ENCODE measurements at regions not wholly inside any gene's neighbourhood (a gene's known extent, or its start where the extent isn't known, plus 50 kb on each side); places are given as distances from the start of the nearest gene placed in this dataset.

DNA sequence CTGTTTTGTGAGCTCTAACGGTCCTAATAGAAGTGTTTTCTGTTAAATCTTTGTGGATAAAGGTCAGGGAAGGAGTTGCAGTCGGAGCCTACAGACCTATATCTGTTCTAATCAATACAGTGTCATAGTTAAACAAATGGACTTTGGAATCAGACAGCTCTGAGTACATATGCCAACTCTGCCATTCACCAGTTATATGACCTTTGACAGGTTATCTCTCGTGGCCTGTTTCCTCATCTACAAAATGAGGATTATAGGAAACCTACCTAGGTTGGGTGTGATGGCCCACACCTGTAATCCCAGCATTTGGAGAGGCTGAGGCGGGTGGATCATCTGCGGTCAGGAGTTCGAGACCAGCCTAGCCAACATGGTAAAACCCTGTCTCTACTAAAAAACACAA, 89.7 kb downstream of the MID1IP1 start:
- no peak for TF ChIP-seq CTCF (IDR thresholded peaks at IDR 0.05; ENCODE audit: insufficient read depth, low read length, poor library complexity, severe bottlenecking)
- no peak for TF ChIP-seq EZH2phosphoT487 (conservative IDR thresholded peaks at IDR 0.05; ENCODE audit: low read length)
